Sigmoid colon (tissue), 6 donors: ENCODE measurements at regions not wholly inside any gene's neighbourhood (a gene's known extent, or its start where the extent isn't known, plus 50 kb on each side); places are given as distances from the start of the nearest gene placed in this dataset.

Source experiments
- DNase-seq: peaks from one replicate; pipeline ENCODE4 v3.0.0-alpha.2; 2019
- H3K27ac ChIP-seq, 4 donors: fragments of 200-600 bp; sonication (generic); one replicate each; pipeline ENCODE4 v1.5.1; 2016 to 2019; ENCODE audit warnings: mild to moderate bottlenecking in 1 of 4
- H3K27me3 ChIP-seq, 3 donors: fragments of 200-600 bp; sonication (generic); one replicate each; pipeline ENCODE4 v1.5.1; 2019; ENCODE audit warnings: mild to moderate bottlenecking in 1 of 3
- H3K36me3 ChIP-seq, 4 donors: fragments of 200-600 bp; sonication (generic); one replicate each; pipeline ENCODE4 v1.5.1; 2016 to 2019
- H3K4me1 ChIP-seq, 4 donors: fragments of 200-600 bp; sonication (generic); one replicate each; pipeline ENCODE4 v1.5.1; 2017 to 2019
- H3K4me3 ChIP-seq, 4 donors: fragments of 200-600 bp; sonication (generic); one replicate each; pipeline ENCODE4 v1.5.1; 2017 to 2019; ENCODE audit warnings: mild to moderate bottlenecking in 2 of 4, moderate library complexity in 1 of 4
- H3K9me3 ChIP-seq, 4 donors: fragments of 200-600 bp in 3 of 4; sonication (generic) in 3 of 4; one replicate each; pipeline versions ENCODE4 v1.5.1 to v1.6.1; 2013 to 2019
- EP300 ChIP-seq, 4 donors: sonication (generic); formaldehyde crosslinking; IDR thresholded peaks; one replicate each; pipeline ENCODE4 v1.6.1; 2017; ENCODE audit warnings: antibody characterized with exemption in 4 of 4
- POLR2A ChIP-seq, 2 donors: fragments of 450-650 bp; IDR thresholded peaks; one replicate each; pipeline ENCODE4 v1.6.1; 2016; ENCODE audit warnings: antibody characterized with exemption in 2 of 2, mild to moderate bottlenecking in 2 of 2, moderate library complexity in 2 of 2
- POLR2AphosphoS5 ChIP-seq, 4 donors: sonication (generic); formaldehyde crosslinking; IDR thresholded peaks; one replicate each; pipeline ENCODE4 v1.6.1; 2017; ENCODE audit warnings: antibody characterized with exemption in 4 of 4
- WGBS, 2 donors: extraction: QIAGEN DNeasy Blood & Tissue Kit; methylation state at CpG; one replicate each; pipeline ENCODE4 v1.1.7; 2013; 5-methylcytosine and 5-hydroxymethylcytosine counted together
- intact Hi-C: fragments of 100-400 bp; cut with DNase I; formaldehyde crosslinking; loops from one replicate; pipeline ENCODE4 v1.15.1; 2023
- TF ChIP-seq, protein P1 (sequence below), 4 experiments: fragments of 450-650 bp in 3 of 4; fragments of 200-600 bp in 1 of 4; IDR thresholded peaks; one replicate each; pipeline ENCODE4 v1.5.1; 2016 to 2019; ENCODE audit warnings: antibody characterized with exemption in 4 of 4, mild to moderate bottlenecking in 3 of 4, moderate library complexity in 2 of 4
- donor health status: healthy with polysubstance abuse.
- donor health status: healthy.

DNA sequence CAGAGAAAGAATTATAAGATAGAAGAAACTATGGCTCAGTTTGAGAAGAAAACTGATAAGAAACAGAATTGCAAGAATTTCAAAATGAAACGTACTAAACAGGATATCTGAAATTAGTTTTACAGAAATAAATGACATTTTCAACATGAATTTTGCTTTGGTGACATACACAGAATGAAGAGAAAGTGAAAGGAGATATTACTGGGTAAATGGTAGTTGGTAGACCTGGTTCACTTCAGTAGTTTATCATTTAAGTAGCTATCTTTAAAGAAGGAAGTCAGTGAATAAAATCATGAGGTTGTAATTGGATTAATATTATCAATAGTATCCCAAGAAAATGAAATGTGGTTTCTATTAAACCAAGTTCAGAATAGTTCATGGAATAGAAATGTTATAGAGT, 395.5 kb upstream of the SMIM31 start:
- Histone ChIP-seq H3K9me3 (no peaks in the 10 kb centered on the region), H3K27me3 (no peaks in the 10 kb centered on the region), H3K27ac (no peak overlapping the region), H3K4me1 (no peaks in the 10 kb centered on the region), H3K4me3 (no peak overlapping the region), H3K36me3 (no peaks in the 10 kb centered on the region)
- no peak for TF ChIP-seq POLR2AphosphoS5 (IDR thresholded peaks at IDR 0.05)
- TF ChIP-seq, protein P1, sequence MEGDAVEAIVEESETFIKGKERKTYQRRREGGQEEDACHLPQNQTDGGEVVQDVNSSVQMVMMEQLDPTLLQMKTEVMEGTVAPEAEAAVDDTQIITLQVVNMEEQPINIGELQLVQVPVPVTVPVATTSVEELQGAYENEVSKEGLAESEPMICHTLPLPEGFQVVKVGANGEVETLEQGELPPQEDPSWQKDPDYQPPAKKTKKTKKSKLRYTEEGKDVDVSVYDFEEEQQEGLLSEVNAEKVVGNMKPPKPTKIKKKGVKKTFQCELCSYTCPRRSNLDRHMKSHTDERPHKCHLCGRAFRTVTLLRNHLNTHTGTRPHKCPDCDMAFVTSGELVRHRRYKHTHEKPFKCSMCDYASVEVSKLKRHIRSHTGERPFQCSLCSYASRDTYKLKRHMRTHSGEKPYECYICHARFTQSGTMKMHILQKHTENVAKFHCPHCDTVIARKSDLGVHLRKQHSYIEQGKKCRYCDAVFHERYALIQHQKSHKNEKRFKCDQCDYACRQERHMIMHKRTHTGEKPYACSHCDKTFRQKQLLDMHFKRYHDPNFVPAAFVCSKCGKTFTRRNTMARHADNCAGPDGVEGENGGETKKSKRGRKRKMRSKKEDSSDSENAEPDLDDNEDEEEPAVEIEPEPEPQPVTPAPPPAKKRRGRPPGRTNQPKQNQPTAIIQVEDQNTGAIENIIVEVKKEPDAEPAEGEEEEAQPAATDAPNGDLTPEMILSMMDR (IDR thresholded peaks at IDR 0.05), result no peak
- TF ChIP-seq EP300 (IDR thresholded peaks at IDR 0.05), result no peak
- TF ChIP-seq POLR2A (IDR thresholded peaks at IDR 0.05), result no peak
- intact Hi-C loops, result no loop called here
- no peak for DNase-seq
- WGBS, 2 donors, result 68 to 83% methylated on average over 1 of the region's 1 CpG

DNA sequence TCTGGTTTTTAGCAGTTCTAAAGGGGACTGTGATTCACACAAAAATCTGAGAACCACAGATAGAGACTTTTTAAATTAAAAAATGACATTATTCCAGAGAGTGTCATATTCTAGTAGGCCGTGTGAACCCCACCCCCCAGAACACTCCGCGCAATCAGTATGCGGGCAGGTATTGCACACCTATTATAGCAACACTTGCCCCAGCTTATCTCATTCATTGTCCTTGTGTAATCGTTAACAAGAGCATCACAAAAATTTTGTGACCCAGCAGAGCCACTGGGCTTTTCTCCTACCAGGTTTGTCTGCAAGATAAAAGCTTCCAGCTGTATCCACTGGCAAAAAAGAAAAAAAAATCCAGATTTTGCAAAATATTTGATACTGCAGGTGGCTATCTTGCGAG, 394.1 kb upstream of the SMIM31 start:
- no peaks in the 10 kb centered on the region for H3K36me3 ChIP-seq
- no peaks in the 10 kb centered on the region for H3K27me3 ChIP-seq
- no peak for DNase-seq
- WGBS, 2 donors, result 70 to 84% methylated on average over 6 of the region's 6 CpGs
- no peak for TF ChIP-seq POLR2AphosphoS5 (IDR thresholded peaks at IDR 0.05)
- TF ChIP-seq, protein P1 (IDR thresholded peaks at IDR 0.05), result no peak
- no peak for TF ChIP-seq EP300 (IDR thresholded peaks at IDR 0.05)
- TF ChIP-seq POLR2A (IDR thresholded peaks at IDR 0.05), result no peak
- H3K9me3 ChIP-seq, result no peaks in the 10 kb centered on the region
- H3K4me1 ChIP-seq, result no peaks in the 10 kb centered on the region
- intact Hi-C loops, result no loop called here
- H3K4me3 ChIP-seq, result no peak overlapping the region
- H3K27ac ChIP-seq, result no peak overlapping the region

DNA sequence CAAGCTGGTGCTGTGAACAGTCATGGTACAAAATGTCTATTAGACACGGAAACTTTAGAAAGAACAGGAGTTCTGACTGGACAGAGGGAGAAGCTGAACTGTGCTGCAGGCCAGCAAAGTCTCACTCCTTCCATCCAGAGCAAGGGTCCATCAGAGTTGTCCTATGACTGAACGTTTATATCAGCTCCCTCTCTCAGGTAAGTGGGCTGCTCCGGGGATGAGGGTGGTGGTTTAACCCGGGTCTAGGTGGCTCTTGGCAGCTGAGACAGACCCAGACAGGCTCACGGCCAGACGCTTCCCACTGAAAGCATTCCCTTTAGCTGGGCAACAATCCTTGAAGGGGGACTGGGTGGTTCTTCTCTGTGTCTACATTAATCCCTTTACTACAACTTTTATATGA, 385.0 kb upstream of the SMIM31 start:
- Histone ChIP-seq H3K4me1 (no peaks in the 10 kb centered on the region), H3K9me3 (no peaks in the 10 kb centered on the region), H3K4me3 (no peak overlapping the region), H3K27ac (no peak overlapping the region), H3K27me3 (no peaks in the 10 kb centered on the region), H3K36me3 (no peaks in the 10 kb centered on the region)
- 69 to 76% methylated on average over 6 of the region's 6 CpGs for WGBS, 2 donors
- no peak for DNase-seq
- TF ChIP-seq EP300 (IDR thresholded peaks at IDR 0.05), result no peak
- TF ChIP-seq POLR2A (IDR thresholded peaks at IDR 0.05), result no peak
- TF ChIP-seq, protein P1 (IDR thresholded peaks at IDR 0.05), result no peak
- TF ChIP-seq POLR2AphosphoS5 (IDR thresholded peaks at IDR 0.05), result no peak
- intact Hi-C loops, result no loop called here

DNA sequence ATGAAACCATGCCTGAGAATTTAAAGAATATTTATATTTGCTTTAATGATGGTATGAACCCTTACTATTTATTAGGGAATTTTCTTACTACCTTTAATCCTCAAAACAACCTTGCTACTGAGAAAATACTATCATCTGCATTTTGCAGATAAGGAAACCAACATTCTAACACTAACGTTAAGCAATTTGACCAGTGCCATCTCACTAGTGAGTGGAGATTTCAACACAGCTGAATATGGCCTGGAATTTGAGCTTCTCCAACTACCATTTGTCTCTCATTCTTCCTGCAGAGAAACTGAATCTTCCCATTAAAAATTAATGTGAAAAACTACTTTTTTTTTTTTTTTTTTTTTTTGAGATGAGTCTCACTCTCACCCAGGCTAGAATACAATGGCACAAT, 380.9 kb upstream of the SMIM31 start:
- no peak for DNase-seq
- TF ChIP-seq, protein P1 (IDR thresholded peaks at IDR 0.05), result no peak
- TF ChIP-seq POLR2A (IDR thresholded peaks at IDR 0.05) (no peak), POLR2AphosphoS5 (IDR thresholded peaks at IDR 0.05) (no peak), EP300 (IDR thresholded peaks at IDR 0.05) (no peak)
- H3K9me3 ChIP-seq, result no peaks in the 10 kb centered on the region
- H3K36me3 ChIP-seq, result no peaks in the 10 kb centered on the region
- intact Hi-C loops, result no loop called here
- no peaks in the 10 kb centered on the region for H3K4me1 ChIP-seq
- no peak overlapping the region for H3K4me3 ChIP-seq
- H3K27me3 ChIP-seq, result no peaks in the 10 kb centered on the region
- WGBS, 2 donors, result 64 to 72% methylated on average over 1 of the region's 1 CpG
- H3K27ac ChIP-seq, result no peak overlapping the region

DNA sequence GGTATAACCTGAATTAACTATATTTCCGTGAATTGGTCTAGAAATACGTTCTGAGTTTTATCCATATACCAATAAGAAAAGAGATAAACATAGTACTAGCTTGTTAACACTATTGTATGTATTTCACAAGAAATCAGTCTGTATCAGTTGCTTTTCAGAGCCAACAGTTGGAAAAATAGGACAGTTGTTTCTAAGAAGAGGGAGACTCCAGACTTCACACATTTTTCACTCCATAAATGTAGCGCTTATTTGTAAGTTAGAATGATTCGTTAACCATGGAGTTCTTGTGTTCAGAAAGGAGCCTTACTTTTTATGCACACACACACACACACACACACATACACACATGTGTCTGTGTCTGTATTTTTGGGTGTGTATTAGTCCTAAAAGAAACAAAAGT, 376.7 kb upstream of the SMIM31 start:
- Histone ChIP-seq H3K36me3 (no peaks in the 10 kb centered on the region), H3K9me3 (no peaks in the 10 kb centered on the region), H3K27ac (no peak overlapping the region), H3K27me3 (no peaks in the 10 kb centered on the region), H3K4me1 (no peaks in the 10 kb centered on the region), H3K4me3 (no peak overlapping the region)
- TF ChIP-seq POLR2A (IDR thresholded peaks at IDR 0.05) (no peak), POLR2AphosphoS5 (IDR thresholded peaks at IDR 0.05) (no peak), EP300 (IDR thresholded peaks at IDR 0.05) (no peak)
- TF ChIP-seq, protein P1 (IDR thresholded peaks at IDR 0.05), result no peak
- intact Hi-C loops, result no loop called here
- no peak for DNase-seq
- 82% methylated on average over 4 of the region's 4 CpGs for whole genome bisulfite sequencing, 2 donors
